DMS 273 (cell line): ENCODE measurements at regions not wholly inside any gene's neighbourhood (a gene's known extent, or its start where the extent isn't known, plus 50 kb on each side); places are given as distances from the start of the nearest gene placed in this dataset.
"Not testable (repeated sequence)": the region's sequence is repeated elsewhere in the genome, so short reads cannot be mapped to it uniquely, and the experiment has no call there.

Experiments used
- DNase-seq: peaks from one replicate; lab custom pipeline; 2025; ENCODE audit not compliant: unreplicated experiment; lab: John Stamatoyannopoulos, UW

DNA sequence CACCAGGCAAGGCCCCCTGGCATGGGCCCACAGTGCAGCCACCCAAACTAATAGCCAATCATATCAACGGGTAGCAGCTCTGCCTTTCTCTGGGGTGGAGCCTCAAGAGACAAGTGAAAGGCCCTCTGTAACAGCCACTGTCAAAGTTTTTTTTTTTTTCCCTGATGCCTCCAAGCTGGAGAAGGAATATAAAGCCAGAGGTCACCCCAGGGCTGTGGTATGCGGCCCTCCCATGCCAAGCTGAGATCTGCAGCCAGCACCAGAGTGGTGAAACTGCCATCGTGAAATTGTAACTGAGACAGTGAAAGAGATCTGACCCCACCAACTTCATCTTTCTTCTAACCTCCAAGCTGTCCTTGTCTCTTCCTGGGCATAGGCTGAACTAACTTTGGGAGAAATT lies 407.0 kb downstream of the KLHL4 start:
- no peak for DNase-seq

DNA sequence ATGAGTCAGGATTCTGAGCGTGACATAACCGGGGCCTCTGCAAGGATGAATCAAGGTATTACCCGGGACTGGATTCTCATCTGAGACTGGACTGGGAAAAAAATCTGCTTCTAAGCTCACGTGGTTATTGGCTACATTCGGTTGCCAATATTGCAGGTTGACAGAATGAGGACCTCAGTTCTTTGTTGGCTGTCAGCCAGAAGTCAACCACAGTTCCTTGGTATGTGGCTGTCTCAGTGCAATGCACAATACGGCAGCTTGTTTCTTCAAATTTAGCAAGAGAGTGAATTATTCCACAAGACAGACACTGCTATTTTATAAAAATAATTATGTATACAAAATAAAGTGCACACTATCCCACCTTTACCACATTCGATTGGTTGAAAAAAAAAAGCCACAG lies 424.2 kb downstream of the KLHL4 start:
- DNase-seq = peak; percentile 2

DNA sequence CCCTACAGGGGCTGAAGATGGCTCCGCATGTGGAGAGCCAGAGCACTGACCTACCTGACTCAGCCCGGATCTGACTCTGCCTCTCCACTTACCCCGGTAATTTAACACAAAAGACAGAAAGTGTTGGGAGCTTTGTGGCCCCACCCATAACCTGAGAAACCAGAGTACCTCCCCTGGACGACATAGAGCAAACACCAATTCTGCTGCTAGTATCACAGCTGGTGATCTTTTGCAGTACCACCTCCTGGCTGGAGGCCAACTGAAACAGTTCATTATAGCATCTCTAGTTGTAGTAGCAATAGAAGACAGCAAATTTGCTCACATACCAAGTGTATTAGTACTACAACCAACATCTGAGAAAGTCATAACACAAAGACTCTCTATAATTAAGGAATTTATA lies 443.9 kb downstream of the KLHL4 start:
- DNase-seq = no peak

DNA sequence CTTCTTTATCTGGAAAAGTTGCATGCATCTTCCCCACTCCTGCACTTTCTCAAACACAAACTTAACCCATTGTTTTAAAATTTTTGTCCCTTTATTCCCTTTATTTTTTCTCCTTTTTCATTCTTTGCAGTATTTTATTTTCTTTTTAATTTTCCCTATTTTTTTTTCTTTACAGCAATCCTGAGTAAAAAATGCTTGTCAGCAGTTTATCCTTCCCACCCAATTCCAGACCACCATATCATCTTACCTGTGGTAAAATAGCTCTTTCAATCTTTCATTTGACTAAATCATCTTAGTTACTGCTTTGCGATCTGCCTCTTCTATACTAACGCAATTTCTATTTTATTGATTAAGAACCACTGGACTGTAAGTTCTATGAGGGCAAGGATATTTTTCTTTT lies 450.5 kb downstream of the KLHL4 start:
- DNase-seq = no peak

DNA sequence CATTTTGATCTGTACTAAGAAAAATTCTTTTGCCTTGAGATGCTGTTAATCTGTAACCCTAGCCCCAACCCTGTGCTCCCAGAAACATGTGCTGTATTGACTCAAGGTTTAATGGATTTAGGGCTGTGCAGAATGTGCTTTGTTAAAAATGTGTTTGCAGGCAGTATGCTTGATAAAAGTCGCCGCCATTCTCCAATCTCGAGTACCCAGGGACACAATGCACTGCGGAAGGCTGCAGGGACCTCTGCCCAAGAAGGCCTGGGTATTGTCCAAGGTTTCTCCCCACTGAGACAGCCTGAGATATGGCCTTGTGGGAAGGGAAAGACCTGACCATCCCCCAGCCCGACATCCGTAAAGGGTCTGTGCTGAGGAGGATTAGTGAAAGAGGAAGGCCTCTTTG lies 454.5 kb downstream of the KLHL4 start:
- not testable (repeated sequence) for DNase-seq

DNA sequence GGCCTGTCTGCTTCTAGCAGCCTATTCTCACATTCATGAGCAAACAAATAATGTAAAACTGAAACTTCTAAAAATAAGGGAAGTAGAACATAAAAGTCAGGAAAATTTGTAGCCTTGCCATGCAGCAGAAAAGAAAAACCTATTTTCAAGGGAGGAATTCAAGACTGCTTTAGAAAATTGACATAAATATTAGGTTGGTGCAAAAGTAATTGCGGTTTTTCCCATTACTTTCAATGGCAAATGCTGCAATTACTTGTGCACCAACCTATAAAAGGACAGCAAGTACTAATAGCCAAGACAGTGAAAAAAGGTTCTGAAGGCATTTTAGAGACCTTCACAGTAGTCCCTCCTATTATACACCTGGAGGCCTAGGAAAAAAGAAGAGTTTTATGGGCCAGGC lies 457.8 kb downstream of the KLHL4 start:
- no peak for DNase-seq

DNA sequence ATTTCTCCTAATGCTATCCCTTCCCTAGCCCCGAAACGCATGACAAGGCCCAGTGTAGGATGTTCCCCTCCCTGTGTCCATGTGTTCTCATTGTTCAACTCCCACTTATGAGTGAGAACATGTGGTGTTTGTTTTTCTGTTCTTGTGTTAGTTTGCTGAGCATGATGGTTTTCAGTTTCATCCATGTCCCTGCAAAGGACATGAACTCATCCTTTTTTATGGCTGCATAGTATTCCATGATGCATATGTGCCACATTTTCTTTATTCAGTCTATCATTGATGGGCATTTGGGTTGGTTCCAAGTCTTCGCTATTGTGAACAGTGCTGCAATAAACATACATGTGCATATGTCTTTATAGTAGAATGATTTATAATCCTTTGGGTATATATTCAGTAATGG lies 490.3 kb downstream of the KLHL4 start:
- not testable (repeated sequence) for DNase-seq

DNA sequence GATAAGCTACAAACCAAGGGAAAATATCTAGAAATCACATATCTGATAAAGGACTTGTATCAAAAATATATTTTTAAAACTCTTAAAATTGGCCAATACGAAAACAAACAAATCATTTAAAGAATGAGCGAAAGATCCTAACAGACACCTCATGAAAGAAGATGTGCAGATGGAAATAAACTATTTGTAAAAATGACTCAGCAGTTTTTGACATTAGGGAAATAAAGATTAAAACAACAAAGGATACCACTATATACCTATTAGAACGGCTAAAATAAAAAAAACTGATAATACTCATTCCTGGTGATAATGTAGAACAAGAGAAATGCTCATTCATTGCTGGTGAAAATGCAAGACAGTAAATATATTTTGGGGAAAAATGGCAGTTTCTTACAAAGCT lies 506.4 kb downstream of the KLHL4 start:
- no peak for DNase-seq

DNA sequence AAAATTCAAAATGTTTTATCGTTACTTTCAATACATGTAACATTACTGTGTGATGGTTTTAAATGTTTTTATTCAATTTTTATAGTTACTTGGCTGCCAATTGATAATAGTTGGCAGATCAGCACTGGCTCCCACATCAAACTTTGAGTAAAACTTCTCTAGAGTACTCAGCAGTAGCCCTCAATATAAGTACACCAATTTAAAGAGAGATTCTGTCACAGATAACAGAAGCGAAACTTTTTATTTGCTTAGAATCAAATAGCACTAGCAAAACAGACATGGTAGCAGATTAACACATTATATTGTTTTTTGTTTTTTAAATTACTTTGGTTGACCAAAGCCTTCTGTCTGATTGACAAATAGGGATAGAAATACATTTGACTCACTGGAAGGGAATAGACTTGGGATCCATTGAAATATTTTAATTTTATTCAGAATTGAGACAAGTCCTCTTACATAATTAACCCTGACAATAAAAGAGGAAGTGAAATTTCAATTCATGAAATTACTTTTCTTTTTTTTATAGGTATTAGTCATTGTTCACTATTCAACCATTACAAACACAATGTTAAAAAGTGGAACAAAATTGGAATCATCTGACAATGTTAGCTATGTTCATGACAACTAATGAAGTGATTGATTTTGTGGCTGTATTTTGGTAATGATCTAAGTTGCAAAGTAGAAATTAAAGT lies 554.9 kb downstream of the KLHL4 start:
- DNase-seq = no peak

DNA sequence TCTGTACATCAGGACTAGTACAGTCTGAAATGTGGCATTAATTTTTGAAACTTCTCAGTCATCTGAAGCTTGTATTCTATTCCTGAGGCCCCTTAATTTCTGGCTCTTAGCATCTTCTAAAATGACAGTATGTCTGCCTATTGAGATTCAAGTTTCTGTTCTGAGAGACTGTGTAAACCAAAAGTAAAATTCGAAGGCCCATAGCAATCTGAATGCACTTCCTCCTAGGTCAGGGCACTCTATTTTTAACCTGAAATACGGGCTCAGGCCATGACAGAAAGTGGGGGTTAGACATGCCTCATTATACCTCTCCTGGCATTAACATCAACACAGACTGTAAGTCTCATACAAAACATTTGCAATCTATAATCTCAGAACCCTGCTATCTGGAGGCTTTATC lies 584.4 kb downstream of the KLHL4 start:
- DNase-seq = no peak

DNA sequence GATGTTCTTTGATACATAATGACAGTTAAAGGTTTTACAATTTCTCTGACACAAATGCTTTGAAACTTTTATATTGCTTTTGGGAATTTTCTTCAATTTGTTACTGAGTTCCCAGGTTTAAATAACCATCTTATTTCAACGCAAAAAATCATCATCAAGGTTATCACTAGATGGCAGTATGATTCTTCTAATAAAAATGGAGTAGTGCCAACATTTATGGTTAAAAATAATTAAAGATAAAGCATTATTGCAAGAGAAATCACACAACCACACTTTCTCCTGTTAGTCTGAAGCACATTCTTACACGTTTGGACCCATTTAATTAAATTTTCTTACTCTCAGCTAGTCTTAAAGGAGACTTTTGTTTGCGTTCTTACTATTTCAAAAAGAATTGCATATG lies 611.3 kb upstream of the CPXCR1 start:
- peak; percentile 36 for DNase-seq

DNA sequence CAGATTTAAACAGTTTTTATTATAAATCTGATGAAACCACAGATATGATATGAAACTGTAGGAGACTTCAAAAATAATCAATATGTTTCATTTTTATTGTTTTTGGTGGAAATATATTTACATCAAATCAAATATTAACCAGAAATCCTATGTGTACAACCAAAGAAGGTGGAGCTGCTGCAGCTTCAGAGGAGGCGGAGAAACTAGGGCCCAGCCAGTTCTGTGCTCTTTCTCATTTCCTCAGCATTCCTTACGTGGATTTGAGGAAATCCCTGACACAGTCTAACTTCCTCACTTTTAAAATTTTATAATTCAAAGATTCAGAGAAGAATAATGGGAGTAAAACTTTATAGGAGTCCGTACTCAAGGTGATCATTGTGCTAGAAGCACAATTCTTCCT lies 610.7 kb upstream of the CPXCR1 start:
- DNase-seq = no peak

DNA sequence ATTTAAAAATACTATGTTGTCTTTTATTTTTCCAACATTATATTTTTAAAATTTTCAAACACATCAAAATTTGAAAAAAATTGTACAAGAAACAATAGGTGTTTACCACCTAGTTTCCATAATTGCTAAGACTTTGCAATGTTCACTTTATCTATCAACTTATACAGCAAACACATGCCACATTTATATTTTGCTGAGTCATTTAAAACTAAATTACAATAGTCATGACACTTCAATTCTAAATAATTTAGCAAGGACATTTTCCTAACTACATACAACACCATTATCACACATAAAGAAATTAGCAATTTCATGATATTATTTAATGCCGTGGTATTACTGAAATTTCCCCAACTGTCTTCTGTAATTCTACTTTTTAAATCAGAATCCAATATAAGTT lies 600.4 kb upstream of the CPXCR1 start:
- DNase-seq = no peak

DNA sequence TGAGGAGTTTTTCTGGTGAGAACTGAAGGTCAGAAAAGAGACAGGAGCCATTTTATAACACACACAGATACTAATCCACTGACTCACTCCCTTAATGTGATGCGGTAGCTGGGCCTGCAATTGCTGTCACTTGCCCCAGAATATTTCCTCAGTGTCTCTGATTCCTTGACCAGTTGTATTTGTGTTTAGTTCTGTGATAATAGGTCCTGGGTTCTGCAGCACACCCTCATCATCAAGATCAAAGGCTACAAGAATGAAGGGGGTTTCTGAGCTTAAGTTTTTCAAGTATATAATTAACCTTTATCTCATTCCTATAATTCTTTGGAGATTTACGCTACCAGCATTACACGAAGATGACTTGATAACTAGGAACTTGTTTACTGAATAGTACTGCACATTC lies 576.5 kb upstream of the CPXCR1 start:
- no peak for DNase-seq

DNA sequence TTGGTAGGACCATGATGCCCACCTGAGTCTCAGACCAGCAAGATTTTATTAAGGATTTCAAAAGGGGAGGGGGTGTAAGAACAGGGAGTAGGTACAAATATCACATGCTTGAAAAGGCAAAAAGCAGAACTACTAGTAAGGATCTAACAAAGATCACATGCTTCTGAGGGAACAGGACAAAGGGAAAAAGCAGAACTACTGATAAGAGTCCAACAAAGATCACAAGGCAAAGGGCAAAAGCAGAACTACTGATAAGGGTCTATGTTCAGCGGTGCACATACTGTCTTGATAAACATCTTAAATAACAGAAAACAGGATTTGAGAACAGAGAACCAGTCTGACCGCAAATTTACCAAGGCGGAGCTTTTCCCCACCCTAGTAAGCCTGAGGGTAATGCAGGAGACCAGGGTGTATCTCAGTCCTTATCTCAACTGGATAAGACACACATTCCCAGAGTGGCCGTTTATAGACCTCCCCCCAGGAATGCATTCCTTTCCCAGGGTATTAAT lies 573.0 kb upstream of the CPXCR1 start:
- not testable (repeated sequence) for DNase-seq

DNA sequence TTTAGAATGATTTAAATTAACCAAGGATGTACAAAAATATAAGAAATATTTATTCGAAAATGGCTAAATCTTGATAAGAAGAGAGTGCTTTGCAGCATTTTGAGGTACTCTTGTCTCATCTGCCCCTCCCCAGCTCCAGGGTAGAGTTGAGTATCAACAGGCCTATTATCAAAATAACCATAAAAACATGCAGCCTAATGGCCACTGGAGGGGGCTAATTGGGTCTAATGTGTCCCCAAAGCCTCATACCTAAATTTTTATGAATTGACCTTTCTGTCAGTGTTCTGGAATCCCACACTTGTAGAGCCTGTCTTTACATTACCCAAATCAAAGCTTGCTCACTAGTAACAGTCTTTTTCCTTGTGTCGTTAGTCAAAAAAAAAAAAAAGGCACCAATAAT lies 544.9 kb upstream of the CPXCR1 start:
- DNase-seq = peak; percentile 15

DNA sequence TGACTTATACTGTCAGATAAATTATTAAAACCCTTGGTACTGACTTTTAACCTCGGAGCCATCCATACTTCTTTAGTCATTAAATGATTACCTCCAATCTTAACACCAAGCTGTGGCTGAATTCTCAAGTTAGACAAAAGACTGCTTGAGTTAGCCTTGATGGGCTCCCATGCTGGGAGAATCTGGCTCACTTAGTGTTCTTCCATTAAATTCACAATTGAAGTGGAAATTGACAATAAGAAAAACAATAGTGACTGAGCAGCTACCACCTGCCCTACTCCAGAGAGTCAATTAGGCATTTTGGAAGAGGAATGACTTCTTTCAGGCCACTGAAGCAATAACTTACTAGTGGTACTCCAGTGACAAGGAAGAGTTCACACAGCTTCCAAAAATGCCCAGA lies 503.0 kb upstream of the CPXCR1 start:
- no peak for DNase-seq

DNA sequence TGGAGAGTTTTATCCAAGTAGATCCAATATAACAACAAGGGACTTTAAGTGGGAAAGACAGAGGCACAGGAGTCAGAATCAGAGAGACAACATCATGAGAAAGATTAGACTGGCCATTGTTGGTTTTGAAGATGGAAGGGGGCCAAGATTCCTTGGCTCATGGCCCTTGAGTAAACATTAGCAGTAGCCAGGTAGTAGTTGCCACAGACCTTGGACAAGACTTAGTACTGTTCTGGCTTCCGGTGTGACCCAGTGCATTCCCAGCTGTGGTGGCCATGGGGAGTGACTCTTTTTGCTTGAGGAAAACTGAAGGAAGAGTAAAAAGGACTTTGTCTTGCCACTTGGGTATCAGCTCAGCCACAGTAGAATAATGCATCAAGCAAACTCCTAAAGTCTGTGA lies 462.2 kb upstream of the CPXCR1 start:
- no peak for DNase-seq

DNA sequence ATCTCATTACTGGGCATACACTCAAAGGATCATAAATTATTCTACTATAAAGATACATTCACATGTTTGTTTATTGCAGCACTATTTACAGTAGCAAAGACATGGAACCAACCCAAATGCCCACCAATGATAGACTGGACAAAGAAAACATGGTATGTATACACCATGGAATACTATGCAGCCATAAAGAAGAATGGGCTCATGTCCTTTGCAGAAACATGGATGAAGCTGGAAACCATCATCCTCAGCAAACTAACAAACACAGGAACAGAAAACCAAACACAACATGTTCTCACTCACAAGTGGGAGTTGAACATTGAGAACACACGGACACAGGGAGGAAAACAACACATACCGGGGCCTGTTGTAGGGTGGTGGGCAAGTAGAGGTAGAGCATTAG lies 433.1 kb upstream of the CPXCR1 start:
- not testable (repeated sequence) for DNase-seq

DNA sequence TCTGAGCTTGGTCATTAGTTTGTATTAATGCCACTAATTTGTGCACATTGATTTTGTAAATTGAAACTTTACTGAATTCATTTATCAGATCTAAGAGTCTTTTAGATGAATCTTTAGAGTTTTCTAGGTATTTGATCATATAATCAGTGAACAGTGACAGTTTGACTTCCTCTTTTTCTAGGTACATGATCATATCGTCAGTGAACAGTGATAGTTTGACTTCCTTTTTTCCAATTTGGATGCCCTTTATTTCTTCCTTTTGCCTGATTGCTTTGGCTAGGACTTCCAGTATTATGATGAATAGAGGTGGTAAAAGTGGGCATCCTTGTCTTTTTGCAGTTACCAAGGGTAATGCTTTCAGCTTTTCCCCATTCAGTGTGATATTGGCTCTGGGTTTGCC lies 421.4 kb upstream of the CPXCR1 start:
- DNase-seq = no peak

DNA sequence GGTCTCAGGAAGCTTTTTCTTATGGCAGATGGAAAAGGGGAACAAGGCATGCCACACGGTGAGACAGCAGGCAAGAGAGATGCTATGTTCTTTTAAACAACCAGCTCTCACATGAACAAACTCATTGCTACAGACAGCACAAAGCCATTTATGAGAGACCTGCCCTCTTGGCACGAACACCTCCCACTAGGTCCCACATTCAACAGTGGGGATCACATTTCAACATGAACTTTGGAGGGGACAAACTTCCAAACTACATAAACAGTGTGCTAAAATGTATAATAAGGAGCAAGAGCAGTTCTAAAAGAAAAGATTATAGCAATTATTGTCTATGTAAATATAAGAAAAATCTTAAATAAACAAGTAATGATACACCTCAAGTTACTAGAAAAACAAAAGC lies 391.8 kb upstream of the CPXCR1 start:
- DNase-seq = no peak

DNA sequence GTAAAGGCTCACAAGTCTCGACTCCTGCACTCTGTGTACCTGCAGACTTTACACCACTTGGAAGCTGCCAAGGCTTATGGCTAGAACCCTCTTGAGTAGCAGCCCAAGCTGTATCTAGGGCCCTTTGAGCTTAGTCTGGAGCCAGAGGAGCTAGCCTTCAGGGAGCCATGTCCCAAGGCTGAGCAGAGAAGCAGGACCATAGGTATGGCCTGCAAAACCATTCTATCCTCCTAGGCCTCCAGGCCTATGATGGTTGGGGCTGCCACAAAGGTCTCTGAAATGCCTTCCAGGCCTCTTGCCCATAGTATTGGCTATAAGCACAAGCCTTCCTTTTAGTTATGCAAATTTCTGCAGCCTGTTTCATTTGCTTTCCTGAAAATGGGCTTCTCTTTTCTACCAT lies 380.7 kb upstream of the CPXCR1 start:
- DNase-seq = no peak

DNA sequence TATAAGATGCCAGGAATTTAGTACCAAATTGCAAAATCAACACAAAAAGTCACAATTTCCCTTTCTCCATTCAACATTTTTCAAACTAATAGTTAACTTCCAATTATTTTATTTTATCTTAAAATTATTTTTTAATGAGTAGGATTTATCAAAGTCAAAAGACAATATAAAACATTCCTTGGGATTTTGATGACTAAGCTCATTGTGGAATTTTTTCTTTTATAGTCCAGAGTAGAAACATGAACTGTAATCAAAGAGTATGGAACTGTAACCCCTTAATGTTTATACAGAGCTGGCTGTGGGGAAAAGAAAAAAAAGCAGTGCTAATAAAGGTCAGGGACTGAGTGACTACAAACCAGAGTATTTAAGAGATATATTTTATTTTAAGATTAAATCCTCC lies 368.6 kb upstream of the CPXCR1 start:
- DNase-seq = no peak
